ENCODE measurements at regions not wholly inside any gene's neighbourhood (a gene's known extent, or its start where the extent isn't known, plus 50 kb on each side); places are given as distances from the start of the nearest gene placed in this dataset.

GRCh38 chr9:110086537-110086936 lies 121.4 kb downstream of the C9orf152 start:
- TF ChIP-seq TBP (CRISPR knock-in tag; IDR thresholded peaks at IDR 0.05): no peak
- TF ChIP-seq RNF219 (CRISPR knock-in tag; IDR thresholded peaks at IDR 0.05): no peak
- no peak for TF ChIP-seq CTCF (CRISPR knock-in tag; IDR thresholded peaks at IDR 0.05)
- no peak for TF ChIP-seq POLR2A (IDR thresholded peaks at IDR 0.05; ENCODE audit: insufficient read depth in 1 of 2, low read depth in 2 of 2, low read length in 2 of 2)
- TF ChIP-seq KIAA2018 (CRISPR knock-in tag; IDR thresholded peaks at IDR 0.05; ENCODE audit: borderline replicate concordance): no peak
- TF ChIP-seq PRDM15 (CRISPR knock-in tag; IDR thresholded peaks at IDR 0.05): no peak
- no peak for TF ChIP-seq FOXK2 (IDR thresholded peaks at IDR 0.05)
- no peak for TF ChIP-seq MYC (CRISPR knock-in tag; IDR thresholded peaks at IDR 0.05; ENCODE audit: borderline replicate concordance)
